ENCODE measurements at regions not wholly inside any gene's neighbourhood (a gene's known extent, or its start where the extent isn't known, plus 50 kb on each side); places are given as distances from the start of the nearest gene placed in this dataset.

GRCh38 chr11:112451250-112451649 is 190.6 kb upstream of the PLET1 start:
- Histone ChIP-seq H3K27me3 (no peaks in the 10 kb centered on the region), H3K4me1 (ENCODE audit: insufficient read depth) (no peaks in the 10 kb centered on the region), H3K9me2 (replicated peaks; ENCODE audit: insufficient read depth) (no peaks in the 10 kb centered on the region), H3K79me2 (no peaks in the 10 kb centered on the region), H3K4me3 (no peak overlapping the region), H3K9me3 (ENCODE audit: low read depth) (no peaks in the 10 kb centered on the region), H4K20me1 (ENCODE audit: insufficient read depth, poor library complexity, severe bottlenecking) (no peaks in the 10 kb centered on the region), H2AFZ (no peak overlapping the region), H3K36me3 (replicated peaks; ENCODE audit: insufficient read depth, low read depth) (no peaks in the 10 kb centered on the region), H3K4me2 (no peak overlapping the region), H3K27ac (no peak overlapping the region)
- DNase-seq (ENCODE audit: low spot score) = no peak
- 97% methylated on average over 4 of the region's 4 CpGs for WGBS (ENCODE audit: low lambda C conversion rate, missing lambda C conversion rate)
- TF ChIP-seq EZH2phosphoT487 (IDR thresholded peaks at IDR 0.05; ENCODE audit: low read depth, severe bottlenecking, unreplicated experiment) (no peak), EZH2 (IDR thresholded peaks at IDR 0.05; ENCODE audit: borderline replicate concordance) (no peak)
- TF ChIP-seq, protein P1, sequence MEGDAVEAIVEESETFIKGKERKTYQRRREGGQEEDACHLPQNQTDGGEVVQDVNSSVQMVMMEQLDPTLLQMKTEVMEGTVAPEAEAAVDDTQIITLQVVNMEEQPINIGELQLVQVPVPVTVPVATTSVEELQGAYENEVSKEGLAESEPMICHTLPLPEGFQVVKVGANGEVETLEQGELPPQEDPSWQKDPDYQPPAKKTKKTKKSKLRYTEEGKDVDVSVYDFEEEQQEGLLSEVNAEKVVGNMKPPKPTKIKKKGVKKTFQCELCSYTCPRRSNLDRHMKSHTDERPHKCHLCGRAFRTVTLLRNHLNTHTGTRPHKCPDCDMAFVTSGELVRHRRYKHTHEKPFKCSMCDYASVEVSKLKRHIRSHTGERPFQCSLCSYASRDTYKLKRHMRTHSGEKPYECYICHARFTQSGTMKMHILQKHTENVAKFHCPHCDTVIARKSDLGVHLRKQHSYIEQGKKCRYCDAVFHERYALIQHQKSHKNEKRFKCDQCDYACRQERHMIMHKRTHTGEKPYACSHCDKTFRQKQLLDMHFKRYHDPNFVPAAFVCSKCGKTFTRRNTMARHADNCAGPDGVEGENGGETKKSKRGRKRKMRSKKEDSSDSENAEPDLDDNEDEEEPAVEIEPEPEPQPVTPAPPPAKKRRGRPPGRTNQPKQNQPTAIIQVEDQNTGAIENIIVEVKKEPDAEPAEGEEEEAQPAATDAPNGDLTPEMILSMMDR (IDR thresholded peaks at IDR 0.05; ENCODE audit: poor library complexity) = no peak

GRCh38 chr11:112453601-112454577 is 193.2 kb upstream of the PLET1 start:
- Histone ChIP-seq H3K27me3 (no peaks in the 10 kb centered on the region), H3K4me3 (no peak overlapping the region), H3K9me3 (ENCODE audit: low read depth) (no peaks in the 10 kb centered on the region), H3K79me2 (no peaks in the 10 kb centered on the region), H3K9me2 (replicated peaks; ENCODE audit: insufficient read depth) (no peaks in the 10 kb centered on the region), H3K27ac (no peak overlapping the region), H3K4me2 (no peak overlapping the region), H2AFZ (no peak overlapping the region), H4K20me1 (ENCODE audit: insufficient read depth, poor library complexity, severe bottlenecking) (no peaks in the 10 kb centered on the region), H3K4me1 (ENCODE audit: insufficient read depth) (no peaks in the 10 kb centered on the region), H3K36me3 (replicated peaks; ENCODE audit: insufficient read depth, low read depth) (no peaks in the 10 kb centered on the region)
- peak; percentile 41 for DNase-seq (ENCODE audit: low spot score)
- TF ChIP-seq, protein P1 (IDR thresholded peaks at IDR 0.05; ENCODE audit: poor library complexity) = peak; percentile 30
- TF ChIP-seq EZH2phosphoT487 (IDR thresholded peaks at IDR 0.05; ENCODE audit: low read depth, severe bottlenecking, unreplicated experiment) = no peak
- WGBS (ENCODE audit: low lambda C conversion rate, missing lambda C conversion rate) = 91% methylated on average over 4 of the region's 4 CpGs

GRCh38 chr11:112454841-112455240 is 194.2 kb upstream of the PLET1 start:
- DNase-seq (ENCODE audit: low spot score) = no peak
- WGBS (ENCODE audit: low lambda C conversion rate, missing lambda C conversion rate) = 87% methylated on average over 4 of the region's 4 CpGs

More at GRCh38 chr11:112454841-112455240, 194.2 kb upstream of the PLET1 start:
- Histone ChIP-seq H3K79me2 (no peaks in the 10 kb centered on the region), H4K20me1 (ENCODE audit: insufficient read depth, poor library complexity, severe bottlenecking) (no peaks in the 10 kb centered on the region), H3K9me3 (ENCODE audit: low read depth) (no peaks in the 10 kb centered on the region), H3K36me3 (replicated peaks; ENCODE audit: insufficient read depth, low read depth) (no peaks in the 10 kb centered on the region), H3K9me2 (replicated peaks; ENCODE audit: insufficient read depth) (no peaks in the 10 kb centered on the region), H3K27ac (no peak overlapping the region), H3K27me3 (no peaks in the 10 kb centered on the region), H3K4me3 (no peak overlapping the region), H2AFZ (no peak overlapping the region), H3K4me2 (no peak overlapping the region), H3K4me1 (ENCODE audit: insufficient read depth) (no peaks in the 10 kb centered on the region)
- TF ChIP-seq, protein P1 (IDR thresholded peaks at IDR 0.05; ENCODE audit: poor library complexity) = no peak
- TF ChIP-seq EZH2 (IDR thresholded peaks at IDR 0.05; ENCODE audit: borderline replicate concordance) (no peak), EZH2phosphoT487 (IDR thresholded peaks at IDR 0.05; ENCODE audit: low read depth, severe bottlenecking, unreplicated experiment) (no peak)

Data from hepatocyte (in vitro differentiated cells).